SK-N-MC (cell line): ENCODE measurements at regions not wholly inside any gene's neighbourhood (a gene's known extent, or its start where the extent isn't known, plus 50 kb on each side); places are given as distances from the start of the nearest gene placed in this dataset.

ENCODE experiments used
- EZH2 ChIP-seq: fragments of 200-600 bp; sonication (generic); IDR thresholded peaks from one replicate; pipeline ENCODE4 v1.6.1; 2017; ENCODE audit warnings: antibody characterized with exemption
- POLR2AphosphoS5 ChIP-seq: IDR thresholded peaks from 2 replicates; pipeline ENCODE4 v1.6.1; 2012; ENCODE audit warnings: mild to moderate bottlenecking, low read depth, low read length, borderline replicate concordance

DNA sequence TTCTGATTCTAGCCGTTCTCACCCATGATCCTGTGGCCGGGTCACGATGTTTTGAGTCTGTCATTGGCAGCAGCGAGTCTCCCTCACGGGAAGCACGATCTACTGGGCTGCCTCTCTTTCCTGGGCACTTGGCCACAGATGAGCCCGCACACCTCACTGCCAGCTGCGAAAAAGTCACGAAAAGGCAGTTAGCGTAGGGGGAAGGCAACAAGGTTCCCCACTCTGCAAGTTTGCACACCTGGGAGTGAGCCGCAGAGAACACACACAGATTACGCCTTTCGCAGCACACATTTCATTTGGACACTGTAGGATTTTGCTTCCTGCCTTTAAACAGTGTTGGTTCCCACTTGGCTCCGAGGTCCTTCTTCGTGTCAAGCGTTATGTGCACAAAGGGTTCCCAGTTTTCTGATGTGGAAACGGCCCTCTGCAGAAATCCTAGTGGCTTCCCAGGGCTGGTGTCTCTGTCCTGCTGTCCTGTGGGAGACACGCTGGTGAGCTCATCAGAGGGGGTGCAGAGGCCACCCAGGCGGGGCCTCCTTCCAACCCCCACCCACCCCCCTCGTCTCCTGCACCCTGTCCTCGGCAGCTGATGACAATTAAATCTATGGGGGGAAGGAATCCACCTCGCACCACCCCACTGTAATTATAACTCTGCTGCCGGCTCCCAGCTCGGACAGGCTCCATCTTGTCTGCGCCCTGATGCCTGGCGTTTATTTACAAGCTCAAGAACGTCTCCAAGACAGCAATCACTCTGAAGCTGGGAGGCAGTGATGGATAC is 157.3 kb upstream of the SALL3 start:
- TF ChIP-seq EZH2 (no peak), POLR2AphosphoS5 (no peak)
